ENCODE measurements at regions not wholly inside any gene's neighbourhood (a gene's known extent, or its start where the extent isn't known, plus 50 kb on each side); places are given as distances from the start of the nearest gene placed in this dataset.
"Not testable (repeated sequence)": the region's sequence is repeated elsewhere in the genome, so short reads cannot be mapped to it uniquely, and the experiment has no call there.

DNA sequence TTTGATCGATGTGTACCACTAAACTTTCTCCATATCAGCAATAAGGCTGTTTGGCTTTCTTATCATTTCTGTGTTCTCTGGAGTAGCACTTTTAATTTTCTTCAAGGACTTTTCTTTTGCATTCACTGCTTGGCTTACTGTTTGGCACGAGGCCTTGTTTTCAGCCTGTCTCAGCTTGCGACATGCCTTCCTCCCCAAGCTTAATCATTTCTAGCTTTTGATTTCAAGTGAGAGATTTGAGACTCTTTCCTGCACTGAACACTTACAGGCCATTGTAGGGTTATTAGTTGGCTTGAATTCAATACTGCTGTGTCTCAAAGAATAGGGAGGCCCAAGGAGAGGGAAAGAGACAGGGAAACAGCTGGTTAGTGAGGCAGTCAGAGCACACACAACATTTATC is 120.6 kb upstream of the KCND3 start:
- H3K9me3 ChIP-seq (ENCODE audit: insufficient read depth, low read length): no peaks in the 10 kb centered on the region
- no peaks in the 10 kb centered on the region; the same call in 1 of the 2 replicates for H3K27me3 ChIP-seq (ENCODE audit: low read depth, low read length)
- H3K36me3 ChIP-seq (replicated peaks; ENCODE audit: low read depth, low read length): no peaks in the 10 kb centered on the region
- H3K79me2 ChIP-seq (ENCODE audit: low read length): no peaks in the 10 kb centered on the region
- no peak overlapping the region for H3K9ac ChIP-seq (ENCODE audit: low read length)
- H3K4me2 ChIP-seq (ENCODE audit: low read length): no peak overlapping the region
- no peak overlapping the region for H3K4me3 ChIP-seq (ENCODE audit: low read length)
- no peak overlapping the region for H3K27ac ChIP-seq (ENCODE audit: low read length)
- H4K20me1 ChIP-seq (ENCODE audit: insufficient read depth, low read length): no peaks in the 10 kb centered on the region
- TF ChIP-seq EZH2phosphoT487 (IDR thresholded peaks at IDR 0.05; ENCODE audit: low read depth): no peak
- no peak overlapping the region for H2AFZ ChIP-seq (ENCODE audit: low read depth, low read length)
- H3K4me1 ChIP-seq (ENCODE audit: low read length): no peaks in the 10 kb centered on the region

DNA sequence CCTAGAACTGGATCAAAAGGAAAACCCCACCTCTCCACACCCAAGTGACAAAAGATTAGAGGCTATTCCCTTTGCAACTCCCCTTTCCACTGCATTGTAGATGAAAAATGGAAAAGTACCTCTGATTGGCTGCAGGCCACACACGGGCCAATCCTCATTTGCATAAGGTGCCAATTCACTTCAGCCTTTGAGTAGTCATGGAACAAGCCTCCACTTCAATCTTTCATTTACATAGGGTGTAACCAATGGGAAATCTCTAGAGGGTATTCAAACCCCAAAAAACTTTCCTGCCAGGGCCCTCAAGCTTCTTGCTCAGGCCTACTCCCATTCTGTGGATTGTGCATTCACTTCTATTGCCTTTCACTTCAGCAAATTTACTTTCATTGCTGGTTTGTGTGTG is 122.3 kb upstream of the KCND3 start:
- Histone ChIP-seq H3K27ac (ENCODE audit: low read length) (no peak overlapping the region), H3K4me1 (ENCODE audit: low read length) (no peaks in the 10 kb centered on the region), H3K9me3 (ENCODE audit: insufficient read depth, low read length) (no peaks in the 10 kb centered on the region), H2AFZ (ENCODE audit: low read depth, low read length) (no peak overlapping the region), H3K36me3 (replicated peaks; ENCODE audit: low read depth, low read length) (no peaks in the 10 kb centered on the region), H3K79me2 (ENCODE audit: low read length) (no peaks in the 10 kb centered on the region), H3K4me2 (ENCODE audit: low read length) (no peak overlapping the region), H3K4me3 (ENCODE audit: low read length) (no peak overlapping the region), H3K27me3 (ENCODE audit: low read depth, low read length) (no peaks in the 10 kb centered on the region; the same call in 1 of the 2 replicates), H3K9ac (ENCODE audit: low read length) (no peak overlapping the region), H4K20me1 (ENCODE audit: insufficient read depth, low read length) (no peaks in the 10 kb centered on the region)
- TF ChIP-seq EZH2phosphoT487 (IDR thresholded peaks at IDR 0.05; ENCODE audit: low read depth): no peak
- TF ChIP-seq, protein P1, sequence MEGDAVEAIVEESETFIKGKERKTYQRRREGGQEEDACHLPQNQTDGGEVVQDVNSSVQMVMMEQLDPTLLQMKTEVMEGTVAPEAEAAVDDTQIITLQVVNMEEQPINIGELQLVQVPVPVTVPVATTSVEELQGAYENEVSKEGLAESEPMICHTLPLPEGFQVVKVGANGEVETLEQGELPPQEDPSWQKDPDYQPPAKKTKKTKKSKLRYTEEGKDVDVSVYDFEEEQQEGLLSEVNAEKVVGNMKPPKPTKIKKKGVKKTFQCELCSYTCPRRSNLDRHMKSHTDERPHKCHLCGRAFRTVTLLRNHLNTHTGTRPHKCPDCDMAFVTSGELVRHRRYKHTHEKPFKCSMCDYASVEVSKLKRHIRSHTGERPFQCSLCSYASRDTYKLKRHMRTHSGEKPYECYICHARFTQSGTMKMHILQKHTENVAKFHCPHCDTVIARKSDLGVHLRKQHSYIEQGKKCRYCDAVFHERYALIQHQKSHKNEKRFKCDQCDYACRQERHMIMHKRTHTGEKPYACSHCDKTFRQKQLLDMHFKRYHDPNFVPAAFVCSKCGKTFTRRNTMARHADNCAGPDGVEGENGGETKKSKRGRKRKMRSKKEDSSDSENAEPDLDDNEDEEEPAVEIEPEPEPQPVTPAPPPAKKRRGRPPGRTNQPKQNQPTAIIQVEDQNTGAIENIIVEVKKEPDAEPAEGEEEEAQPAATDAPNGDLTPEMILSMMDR (IDR thresholded peaks at IDR 0.05; ENCODE audit: low read depth, low read length): no peak

GRCh38 chr1:112114540-112114939 is 125.1 kb upstream of the KCND3 start:
- no peaks in the 10 kb centered on the region for H3K9me3 ChIP-seq (ENCODE audit: insufficient read depth, low read length)
- H3K9ac ChIP-seq (ENCODE audit: low read length): no peak overlapping the region
- no peaks in the 10 kb centered on the region for H3K4me1 ChIP-seq (ENCODE audit: low read length)
- no peak overlapping the region for H3K27ac ChIP-seq (ENCODE audit: low read length)
- no peak for TF ChIP-seq EZH2phosphoT487 (IDR thresholded peaks at IDR 0.05; ENCODE audit: low read depth)
- TF ChIP-seq, protein P1 (IDR thresholded peaks at IDR 0.05; ENCODE audit: low read depth, low read length): no peak
- H4K20me1 ChIP-seq (ENCODE audit: insufficient read depth, low read length): no peaks in the 10 kb centered on the region
- H3K79me2 ChIP-seq (ENCODE audit: low read length): no peaks in the 10 kb centered on the region
- no peaks in the 10 kb centered on the region for H3K36me3 ChIP-seq (replicated peaks; ENCODE audit: low read depth, low read length)
- no peak overlapping the region for H2AFZ ChIP-seq (ENCODE audit: low read depth, low read length)
- H3K4me2 ChIP-seq (ENCODE audit: low read length): no peak overlapping the region
- no peak overlapping the region for H3K4me3 ChIP-seq (ENCODE audit: low read length)
- no peaks in the 10 kb centered on the region for H3K27me3 ChIP-seq (ENCODE audit: low read depth, low read length)

DNA sequence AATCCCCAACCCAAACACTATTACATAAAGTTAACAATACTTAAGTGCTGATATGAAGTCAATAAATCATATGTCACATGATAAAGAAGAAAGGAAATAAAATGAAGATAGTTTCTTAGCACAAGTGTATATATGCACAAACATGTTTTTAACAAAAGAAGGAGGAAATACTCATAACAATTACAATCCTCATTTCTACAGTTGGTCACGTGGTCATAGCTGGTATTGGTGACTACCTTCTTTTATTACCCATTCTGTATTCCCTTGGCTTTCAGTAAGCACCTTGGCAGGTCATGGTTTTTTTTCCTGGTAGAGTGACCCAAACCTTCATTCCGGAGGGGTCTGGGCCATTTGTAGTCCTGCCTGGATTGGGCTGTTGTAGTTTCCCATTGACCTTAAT is 137.1 kb upstream of the KCND3 start:
- Histone ChIP-seq H3K79me2 (ENCODE audit: low read length) (no peaks in the 10 kb centered on the region), H3K4me2 (ENCODE audit: low read length) (no peak overlapping the region), H2AFZ (ENCODE audit: low read depth, low read length) (no peak overlapping the region), H3K9ac (ENCODE audit: low read length) (no peak overlapping the region), H3K27ac (ENCODE audit: low read length) (no peak overlapping the region), H3K4me1 (ENCODE audit: low read length) (no peaks in the 10 kb centered on the region), H3K36me3 (replicated peaks; ENCODE audit: low read depth, low read length) (no peaks in the 10 kb centered on the region), H3K27me3 (ENCODE audit: low read depth, low read length) (no peaks in the 10 kb centered on the region), H4K20me1 (ENCODE audit: insufficient read depth, low read length) (no peaks in the 10 kb centered on the region), H3K9me3 (ENCODE audit: insufficient read depth, low read length) (no peaks in the 10 kb centered on the region), H3K4me3 (ENCODE audit: low read length) (no peak overlapping the region)
- no peak for TF ChIP-seq EZH2phosphoT487 (IDR thresholded peaks at IDR 0.05; ENCODE audit: low read depth)
- TF ChIP-seq, protein P1 (IDR thresholded peaks at IDR 0.05; ENCODE audit: low read depth, low read length): no peak

GRCh38 chr1:112127606-112128005 is 138.1 kb upstream of the KCND3 start:
- H3K4me3 ChIP-seq (ENCODE audit: low read length); H3K4me2 ChIP-seq (ENCODE audit: low read length); H4K20me1 ChIP-seq (ENCODE audit: insufficient read depth, low read length); H3K36me3 ChIP-seq (replicated peaks; ENCODE audit: low read depth, low read length); H2AFZ ChIP-seq (ENCODE audit: low read depth, low read length); H3K9ac ChIP-seq (ENCODE audit: low read length); H3K27me3 ChIP-seq (ENCODE audit: low read depth, low read length); H3K9me3 ChIP-seq (ENCODE audit: insufficient read depth, low read length); H3K79me2 ChIP-seq (ENCODE audit: low read length); H3K27ac ChIP-seq (ENCODE audit: low read length); H3K4me1 ChIP-seq (ENCODE audit: low read length): not testable (repeated sequence)

Data from OCI-LY3 (cell line).